GM21576 (cell line): ENCODE measurements at regions not wholly inside any gene's neighbourhood (a gene's known extent, or its start where the extent isn't known, plus 50 kb on each side); places are given as distances from the start of the nearest gene placed in this dataset.

ENCODE experiments used
- ATAC-seq: cut with Tn5 transposase; IDR thresholded peaks from one replicate; pipeline ENCODE4 v1.9.1; 2021; ENCODE audit warnings: mild to moderate bottlenecking, moderate library complexity; ENCODE audit not compliant: unreplicated experiment

DNA sequence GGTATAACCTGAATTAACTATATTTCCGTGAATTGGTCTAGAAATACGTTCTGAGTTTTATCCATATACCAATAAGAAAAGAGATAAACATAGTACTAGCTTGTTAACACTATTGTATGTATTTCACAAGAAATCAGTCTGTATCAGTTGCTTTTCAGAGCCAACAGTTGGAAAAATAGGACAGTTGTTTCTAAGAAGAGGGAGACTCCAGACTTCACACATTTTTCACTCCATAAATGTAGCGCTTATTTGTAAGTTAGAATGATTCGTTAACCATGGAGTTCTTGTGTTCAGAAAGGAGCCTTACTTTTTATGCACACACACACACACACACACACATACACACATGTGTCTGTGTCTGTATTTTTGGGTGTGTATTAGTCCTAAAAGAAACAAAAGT is 376.7 kb upstream of the SMIM31 start:
- ATAC-seq, result no peak

GRCh38 chr4:164378361-164378760 is 375.6 kb upstream of the SMIM31 start:
- ATAC-seq, result no peak

DNA sequence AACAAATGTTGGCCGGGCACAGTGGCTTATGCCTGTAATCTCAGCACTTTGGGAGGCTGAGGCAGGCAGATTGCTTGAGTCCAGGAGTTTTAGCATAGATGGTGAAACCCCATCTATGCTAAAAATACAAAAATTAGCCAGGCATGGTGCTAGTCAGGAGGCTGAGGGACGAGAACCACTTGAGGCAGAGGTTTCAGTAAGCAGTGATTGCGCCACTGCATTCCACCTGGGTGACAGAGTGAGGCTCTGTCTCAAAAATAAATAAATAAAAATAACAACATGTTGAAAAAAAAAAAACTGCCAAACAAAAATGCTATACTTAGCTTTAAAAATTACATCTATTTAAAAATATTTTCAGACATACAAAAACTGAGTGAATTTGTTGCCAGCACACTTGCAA is 374.2 kb upstream of the SMIM31 start:
- ATAC-seq, result no peak

DNA sequence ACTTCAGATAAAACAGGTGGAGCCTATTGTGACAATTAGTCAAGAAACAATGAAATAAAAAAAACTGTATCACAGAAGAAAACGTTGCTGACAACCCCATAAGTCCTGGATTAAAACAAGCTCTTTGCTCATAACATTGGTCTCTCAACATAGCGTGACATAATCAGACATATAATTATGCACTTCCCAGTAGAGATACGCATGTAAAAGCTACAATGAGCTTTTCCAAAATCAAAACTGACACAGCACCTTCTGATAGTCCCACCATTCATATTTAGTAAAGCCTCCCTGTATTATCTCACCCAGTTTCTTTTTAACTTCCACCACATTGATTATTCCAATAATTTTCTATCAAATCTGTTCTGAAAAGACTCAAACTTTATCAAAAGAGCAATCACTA is 372.1 kb upstream of the SMIM31 start:
- ATAC-seq, result no peak

GRCh38 chr4:164383058-164383357 is 370.9 kb upstream of the SMIM31 start:
- no peak for ATAC-seq

GRCh38 chr4:164383358-164384220 is 370.3 kb upstream of the SMIM31 start:
- ATAC-seq, result no peak

DNA sequence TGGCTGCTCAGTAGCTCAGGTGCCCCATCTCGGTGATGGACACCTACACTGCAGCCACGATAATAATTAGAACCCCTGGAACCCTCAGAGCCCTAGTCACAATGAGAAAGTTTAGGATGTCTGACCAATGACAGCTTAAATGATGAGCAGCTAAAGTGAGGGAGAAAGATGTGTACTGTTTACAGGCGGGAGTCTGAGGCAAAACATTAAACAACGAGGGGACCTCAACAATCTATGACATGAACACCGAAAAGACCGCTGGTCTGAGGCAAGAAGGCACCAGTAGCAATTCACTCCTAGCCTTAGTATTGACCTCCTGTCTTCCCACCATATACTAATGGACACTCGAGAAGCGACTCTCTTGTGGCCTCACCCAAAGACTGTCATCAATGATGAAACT is 369.5 kb upstream of the SMIM31 start:
- no peak for ATAC-seq

- ATAC-seq, result no peak
These were observed 357.5 kb upstream of the SMIM31 start for GRCh38 chr4:164396439-164396838.

- no peak for ATAC-seq
These were observed 351.4 kb upstream of the SMIM31 start for GRCh38 chr4:164402554-164402953.

DNA sequence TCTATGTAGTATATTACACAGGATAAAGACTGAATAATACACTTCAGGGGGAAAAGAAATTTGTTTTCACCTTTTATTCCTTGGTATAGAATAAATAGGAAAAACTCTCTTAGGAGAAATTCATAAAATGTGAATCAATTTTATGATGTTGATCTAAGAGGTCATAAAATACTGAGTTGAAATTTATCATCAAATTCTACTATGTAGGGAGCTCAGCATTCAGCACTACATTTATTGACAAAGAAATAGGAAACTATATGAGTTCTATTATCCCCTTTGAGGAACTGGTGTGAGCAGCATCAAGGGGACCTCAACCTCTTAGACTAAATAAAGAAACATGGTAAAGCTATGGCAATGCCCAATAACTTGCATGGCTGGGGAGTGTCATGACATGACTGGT is 348.2 kb upstream of the SMIM31 start:
- no peak for ATAC-seq

GRCh38 chr4:164408831-164409230 is 345.1 kb upstream of the SMIM31 start:
- ATAC-seq, result no peak

GRCh38 chr4:164410401-164410800 is 343.5 kb upstream of the SMIM31 start:
- ATAC-seq, result no peak

DNA sequence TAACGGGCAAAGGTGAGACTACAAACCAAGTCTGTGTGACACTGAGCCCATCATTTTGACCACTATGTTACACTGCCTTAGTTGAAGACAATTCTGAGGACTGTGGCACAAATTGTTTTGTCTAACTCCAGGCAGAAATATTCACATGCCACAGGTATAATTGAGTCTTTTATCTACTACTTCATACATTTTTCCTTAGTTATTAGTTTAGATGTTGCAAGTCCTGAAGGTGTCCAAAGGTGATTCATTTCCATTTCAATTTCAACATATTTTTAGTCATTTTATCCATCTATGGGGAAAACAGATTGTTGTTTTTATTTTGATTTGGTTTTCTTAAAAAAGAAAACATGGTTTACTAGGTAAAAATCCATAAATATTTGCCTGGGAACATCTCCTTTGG is 341.7 kb upstream of the SMIM31 start:
- no peak for ATAC-seq

GRCh38 chr4:164413743-164414142 is 340.2 kb upstream of the SMIM31 start:
- ATAC-seq, result no peak

- no peak for ATAC-seq
These were observed 330.1 kb upstream of the SMIM31 start for GRCh38 chr4:164423819-164424218.

GRCh38 chr4:164424846-164425245 is 329.1 kb upstream of the SMIM31 start:
- no peak for ATAC-seq

DNA sequence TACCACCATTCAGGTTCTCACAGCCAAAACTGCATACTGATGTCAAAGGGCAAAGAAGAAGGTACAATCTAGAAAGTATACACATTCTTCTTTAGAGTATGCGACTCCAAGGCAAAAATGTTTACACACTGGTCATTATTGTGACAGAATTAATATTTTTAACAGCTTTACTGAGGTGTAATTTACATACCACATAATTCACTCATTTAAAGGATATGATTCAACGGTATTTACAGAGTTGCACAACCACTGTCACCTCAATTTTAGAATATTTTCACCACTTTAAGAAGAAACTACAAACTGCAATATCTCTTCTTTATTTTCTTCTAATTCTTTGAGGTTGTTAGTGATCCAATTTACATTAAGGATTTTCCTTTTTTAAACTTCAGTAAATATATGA is 325.4 kb upstream of the SMIM31 start:
- ATAC-seq, result no peak

- no peak for ATAC-seq
These were observed 315.6 kb upstream of the SMIM31 start for GRCh38 chr4:164438321-164438720.

GRCh38 chr4:164439037-164439436 is 314.9 kb upstream of the SMIM31 start:
- ATAC-seq, result no peak

DNA sequence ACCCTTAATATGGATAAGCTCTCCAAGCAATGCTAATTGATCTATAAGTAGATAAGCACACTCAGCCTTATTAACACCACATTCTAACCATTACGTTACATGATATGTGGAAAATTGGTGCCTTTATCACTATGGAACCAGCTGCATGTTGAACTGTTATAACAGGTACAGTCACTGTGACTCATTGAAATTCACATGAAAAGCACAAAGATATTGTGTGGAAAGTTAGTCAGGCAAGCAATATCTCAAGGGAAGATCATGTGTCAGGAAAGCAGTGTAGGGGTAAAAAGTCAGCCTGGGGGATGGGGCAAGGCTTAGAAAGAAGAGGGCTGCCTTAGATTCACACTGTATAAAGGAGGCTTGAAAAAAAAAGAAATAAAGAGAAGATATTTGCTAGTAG is 313.7 kb upstream of the SMIM31 start:
- ATAC-seq, result no peak

DNA sequence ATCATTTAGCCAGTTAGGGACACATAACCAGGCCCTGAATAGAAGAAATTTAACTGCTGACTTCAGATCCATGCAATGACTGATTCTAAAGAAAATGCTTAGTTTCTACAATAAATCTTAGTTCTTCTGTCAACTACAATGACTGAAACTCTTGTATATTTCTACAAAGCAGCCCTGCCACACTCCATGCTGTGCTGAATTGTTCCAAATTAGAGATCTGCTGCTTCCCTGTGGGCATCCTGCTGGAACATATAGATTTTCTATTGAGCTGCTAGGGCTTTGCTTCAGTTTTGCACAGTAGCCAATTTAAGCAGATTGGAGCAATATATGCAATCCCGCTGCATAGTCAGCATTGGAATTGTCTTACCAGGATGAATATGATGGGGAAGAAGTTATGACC is 312.8 kb upstream of the SMIM31 start:
- no peak for ATAC-seq

DNA sequence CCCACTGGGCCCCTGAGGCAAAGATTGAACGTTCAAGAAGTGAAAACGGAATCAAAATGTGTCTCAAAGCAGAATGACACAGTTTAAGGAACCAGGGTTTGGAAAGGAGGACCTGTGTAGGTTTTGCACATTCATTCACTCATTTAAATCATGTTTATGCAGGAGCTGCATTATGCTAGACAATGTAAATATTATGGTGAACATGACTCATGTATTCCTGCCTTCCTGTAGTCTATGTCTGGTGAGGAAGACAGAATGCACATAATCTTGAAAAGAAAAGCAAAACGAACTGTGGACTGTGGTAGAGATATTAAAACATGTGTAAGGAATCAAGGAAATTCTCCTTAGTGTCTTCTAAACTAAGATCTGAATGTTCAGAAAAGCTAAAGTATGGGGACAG is 311.8 kb upstream of the SMIM31 start:
- no peak for ATAC-seq

GRCh38 chr4:164446516-164446915 is 307.4 kb upstream of the SMIM31 start:
- ATAC-seq, result no peak
